ENCODE measurements at regions not wholly inside any gene's neighbourhood (a gene's known extent, or its start where the extent isn't known, plus 50 kb on each side); places are given as distances from the start of the nearest gene placed in this dataset.

GRCh38 chr1:68329096-68329835 lies 96.9 kb upstream of the WLS start:
- in situ Hi-C loops (cut with MboI; ENCODE audit: low pct_unique_long_range_greater_than_20kb, low sequenced_read_pairs, unreplicated experiment) = loop anchor here (25.0 kb wide), 1 partner anchor 217 kb away; no protein-coding TSS in a partner anchor
- no peak for DNase-seq (ENCODE audit: low spot score)
- no peak for TF ChIP-seq CTCF (IDR thresholded peaks at IDR 0.05; ENCODE audit: extremely low read depth, insufficient read depth, missing control alignments)

GRCh38 chr1:68328490-68328889 lies 96.2 kb upstream of the WLS start:
- no peak for DNase-seq (ENCODE audit: low spot score)
- TF ChIP-seq CTCF (IDR thresholded peaks at IDR 0.05; ENCODE audit: extremely low read depth, insufficient read depth, missing control alignments) = no peak
- in situ Hi-C loops (cut with MboI; ENCODE audit: low pct_unique_long_range_greater_than_20kb, low sequenced_read_pairs, unreplicated experiment) = loop anchor here (25.0 kb wide), 1 partner anchor 216 kb away; no protein-coding TSS in a partner anchor

- no peak for TF ChIP-seq CTCF (IDR thresholded peaks at IDR 0.05; ENCODE audit: extremely low read depth, insufficient read depth, missing control alignments)
- no peak for DNase-seq (ENCODE audit: low spot score)
- in situ Hi-C loops (cut with MboI; ENCODE audit: low pct_unique_long_range_greater_than_20kb, low sequenced_read_pairs, unreplicated experiment) = loop anchor here (25.0 kb wide), 1 partner anchor 215 kb away; no protein-coding TSS in a partner anchor
Observed at GRCh38 chr1:68327414-68327813, 95.1 kb upstream of the WLS start.

- DNase-seq (ENCODE audit: low spot score) = no peak
- in situ Hi-C loops (cut with MboI; ENCODE audit: low pct_unique_long_range_greater_than_20kb, low sequenced_read_pairs, unreplicated experiment) = loop anchor here (25.0 kb wide), 1 partner anchor 214 kb away; no protein-coding TSS in a partner anchor
- TF ChIP-seq CTCF (IDR thresholded peaks at IDR 0.05; ENCODE audit: extremely low read depth, insufficient read depth, missing control alignments) = no peak
Observed at GRCh38 chr1:68326481-68326880, 94.2 kb upstream of the WLS start.

GRCh38 chr1:68324316-68324715 lies 92.0 kb upstream of the WLS start:
- in situ Hi-C loops (cut with MboI; ENCODE audit: low pct_unique_long_range_greater_than_20kb, low sequenced_read_pairs, unreplicated experiment) = no loop called here
- TF ChIP-seq CTCF (IDR thresholded peaks at IDR 0.05; ENCODE audit: extremely low read depth, insufficient read depth, missing control alignments) = no peak
- DNase-seq (ENCODE audit: low spot score) = no peak

GRCh38 chr1:68322837-68323687 lies 90.7 kb upstream of the WLS start:
- DNase-seq (ENCODE audit: low spot score) = no peak
- in situ Hi-C loops (cut with MboI; ENCODE audit: low pct_unique_long_range_greater_than_20kb, low sequenced_read_pairs, unreplicated experiment) = no loop called here
- TF ChIP-seq CTCF (IDR thresholded peaks at IDR 0.05; ENCODE audit: extremely low read depth, insufficient read depth, missing control alignments) = no peak

Data from GM13977 (cell line).